Lower leg skin (tissue), 3 donors: ENCODE measurements at regions not wholly inside any gene's neighbourhood (a gene's known extent, or its start where the extent isn't known, plus 50 kb on each side); places are given as distances from the start of the nearest gene placed in this dataset.

ENCODE experiments used
- POLR2A ChIP-seq, 2 donors: fragments of 450-650 bp; IDR thresholded peaks; one replicate each; pipeline ENCODE4 v1.6.1; 2016 to 2017; ENCODE audit warnings: antibody characterized with exemption in 2 of 2, mild to moderate bottlenecking in 1 of 2, moderate library complexity in 1 of 2
- TF ChIP-seq, protein P1 (sequence below), 3 donors: fragments of 450-650 bp; IDR thresholded peaks; one replicate each; pipeline ENCODE4 v1.5.1; 2016; ENCODE audit warnings: antibody characterized with exemption in 3 of 3, mild to moderate bottlenecking in 3 of 3, moderate library complexity in 2 of 3

DNA sequence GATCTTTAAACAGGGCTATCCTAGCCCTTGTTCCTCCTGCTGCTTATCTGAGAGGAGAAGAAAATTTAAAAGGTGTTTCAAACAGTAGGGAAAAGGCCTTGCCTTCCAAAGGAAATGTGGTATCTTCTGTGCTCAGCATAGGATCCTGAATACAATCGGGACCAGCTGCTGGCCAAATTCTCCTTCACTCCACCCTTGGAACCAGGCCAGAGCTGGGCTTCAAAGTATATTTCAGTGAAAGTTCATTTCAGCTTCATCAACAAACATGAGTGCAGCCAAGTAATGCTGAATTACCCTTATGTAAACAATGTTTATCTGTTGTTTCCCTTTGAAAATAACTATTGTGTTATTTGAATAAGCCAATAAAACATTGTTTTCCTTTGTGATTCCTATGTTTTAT, 146.5 kb upstream of the MEOX2 start:
- TF ChIP-seq, protein P1, sequence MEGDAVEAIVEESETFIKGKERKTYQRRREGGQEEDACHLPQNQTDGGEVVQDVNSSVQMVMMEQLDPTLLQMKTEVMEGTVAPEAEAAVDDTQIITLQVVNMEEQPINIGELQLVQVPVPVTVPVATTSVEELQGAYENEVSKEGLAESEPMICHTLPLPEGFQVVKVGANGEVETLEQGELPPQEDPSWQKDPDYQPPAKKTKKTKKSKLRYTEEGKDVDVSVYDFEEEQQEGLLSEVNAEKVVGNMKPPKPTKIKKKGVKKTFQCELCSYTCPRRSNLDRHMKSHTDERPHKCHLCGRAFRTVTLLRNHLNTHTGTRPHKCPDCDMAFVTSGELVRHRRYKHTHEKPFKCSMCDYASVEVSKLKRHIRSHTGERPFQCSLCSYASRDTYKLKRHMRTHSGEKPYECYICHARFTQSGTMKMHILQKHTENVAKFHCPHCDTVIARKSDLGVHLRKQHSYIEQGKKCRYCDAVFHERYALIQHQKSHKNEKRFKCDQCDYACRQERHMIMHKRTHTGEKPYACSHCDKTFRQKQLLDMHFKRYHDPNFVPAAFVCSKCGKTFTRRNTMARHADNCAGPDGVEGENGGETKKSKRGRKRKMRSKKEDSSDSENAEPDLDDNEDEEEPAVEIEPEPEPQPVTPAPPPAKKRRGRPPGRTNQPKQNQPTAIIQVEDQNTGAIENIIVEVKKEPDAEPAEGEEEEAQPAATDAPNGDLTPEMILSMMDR (IDR thresholded peaks at IDR 0.05), result no peak
- no peak for TF ChIP-seq POLR2A (IDR thresholded peaks at IDR 0.05)
